IMR-90 (cell line): ENCODE measurements at regions not wholly inside any gene's neighbourhood (a gene's known extent, or its start where the extent isn't known, plus 50 kb on each side); places are given as distances from the start of the nearest gene placed in this dataset.
A peak's percentile ranks its signal among the peaks of the same experiment; 100 is the strongest.
"Not testable (repeated sequence)": the region's sequence is repeated elsewhere in the genome, so short reads cannot be mapped to it uniquely, and the experiment has no call there.

ENCODE experiments used
- ATAC-seq: fragments of 200-7000 bp; cut with Tn5 transposase; 2 replicates; pipeline ENCODE4 v1.9.1; 2020; ENCODE audit warnings: low read depth, mild to moderate bottlenecking, moderate library complexity
- BruUV-seq: library from RNA; stranded (reverse); fragments of 400-500 nt; replicated peaks from 2 replicates; lab custom pipeline; 2021; lab: Mats Ljungman, UMichigan
- CTCF ChIA-PET: fragments of 300-600 bp; formaldehyde crosslinking; extraction: SDS; loops from one replicate; lab custom pipeline; 2021; ENCODE audit warnings: antibody characterized with exemption; lab: Yijun Ruan, JAX
- POLR2A ChIA-PET: fragments of 300-600 bp; sonication (Branson Sonifier 250); formaldehyde crosslinking; loops from one replicate; lab custom pipeline; 2022; ENCODE audit warnings: antibody characterized with exemption; ENCODE audit not compliant: unreplicated experiment; lab: Charles Lee
- DNase-seq: peaks from one replicate; pipeline ENCODE4 v3.0.0; 2013
- H2AFZ ChIP-seq: replicated peaks from 2 replicates; pipeline ENCODE3; 2013; ENCODE audit warnings: low read length, mild to moderate bottlenecking; ENCODE audit not compliant: poor library complexity
- H2AK5ac ChIP-seq: 2 replicates; pipeline ENCODE4 v1.6.1; 2013; ENCODE audit warnings: low read depth, low read length, inconsistent platforms
- H2AK9ac ChIP-seq: replicated peaks from 2 replicates; pipeline ENCODE3; 2013; ENCODE audit warnings: mild to moderate bottlenecking, low read depth, low read length, moderate library complexity; ENCODE audit not compliant: poor library complexity
- H2BK120ac ChIP-seq: 2 replicates; pipeline ENCODE4 v1.6.1; 2013; ENCODE audit warnings: low read depth, low read length, inconsistent platforms
- H2BK15ac ChIP-seq: 3 replicates; pipeline ENCODE4 v1.6.1; 2013; ENCODE audit warnings: low read depth, low read length, inconsistent platforms
- H2BK20ac ChIP-seq: 2 replicates; pipeline ENCODE4 v1.6.1; 2013; ENCODE audit warnings: low read depth, mild to moderate bottlenecking, inconsistent platforms, low read length, moderate library complexity
- H2BK5ac ChIP-seq: 2 replicates; pipeline ENCODE4 v1.6.1; 2013; ENCODE audit warnings: mild to moderate bottlenecking, low read depth, low read length, inconsistent platforms; ENCODE audit not compliant: poor library complexity, severe bottlenecking
- H3K14ac ChIP-seq: replicated peaks from 2 replicates; pipeline ENCODE4 v1.6.1; 2013; ENCODE audit warnings: low read depth, low read length, inconsistent platforms
- H3K18ac ChIP-seq: 2 replicates; pipeline ENCODE4 v1.6.1; 2013; ENCODE audit warnings: low read depth, low read length, control low read depth
- H3K23ac ChIP-seq: 2 replicates; pipeline ENCODE4 v1.6.1; 2013; ENCODE audit warnings: low read depth, low read length, inconsistent platforms
- H3K27ac ChIP-seq: 2 replicates; pipeline ENCODE4 v1.5.1; 2013; ENCODE audit warnings: mild to moderate bottlenecking, control low read depth, low read length; ENCODE audit not compliant: insufficient read depth
- H3K27me3 ChIP-seq: 2 replicates; pipeline ENCODE4 v1.6.1; 2013; ENCODE audit warnings: low read length; ENCODE audit not compliant: control insufficient read depth, insufficient read depth
- H3K36me3 ChIP-seq: 2 replicates; pipeline ENCODE4 v1.6.1; 2013; ENCODE audit warnings: low read length, mixed read lengths; ENCODE audit not compliant: control insufficient read depth, insufficient read depth
- H3K4ac ChIP-seq: 2 replicates; pipeline ENCODE4 v1.6.1; 2013; ENCODE audit warnings: low read depth, low read length, inconsistent platforms
- H3K4me1 ChIP-seq: 2 replicates; pipeline ENCODE4 v1.6.1; 2013; ENCODE audit warnings: low read length, mixed read lengths; ENCODE audit not compliant: control insufficient read depth, insufficient read depth
- H3K4me2 ChIP-seq: 2 replicates; pipeline ENCODE4 v1.6.1; 2013; ENCODE audit warnings: low read depth, mild to moderate bottlenecking, control low read depth, low read length, moderate library complexity
- H3K4me3 ChIP-seq: 2 replicates; pipeline ENCODE4 v1.5.1; 2013; ENCODE audit warnings: low read depth, mild to moderate bottlenecking, control low read depth, low read length, moderate library complexity; ENCODE audit not compliant: insufficient read depth
- H3K56ac ChIP-seq: 2 replicates; pipeline ENCODE4 v1.6.1; 2013; ENCODE audit warnings: low read length, inconsistent platforms; ENCODE audit not compliant: insufficient read depth; ENCODE audit errors: extremely low read depth
- H3K79me1 ChIP-seq, 2 experiments: 2 replicates each; pipeline ENCODE4 v1.6.1; 2013; ENCODE audit warnings: low read length in 2 of 2, inconsistent platforms in 1 of 2, low read depth in 1 of 2
- H3K9ac ChIP-seq: 2 replicates; pipeline ENCODE4 v1.6.1; 2013; ENCODE audit warnings: low read depth, low read length, control low read depth
- H3K9me1 ChIP-seq: 2 replicates; pipeline ENCODE4 v1.6.1; 2013; ENCODE audit warnings: low read length, inconsistent platforms; ENCODE audit not compliant: insufficient read depth
- H3K9me3 ChIP-seq: 2 replicates; pipeline ENCODE4 v1.6.1; 2013; ENCODE audit warnings: low read length; ENCODE audit not compliant: control insufficient read depth, insufficient read depth
- H4K20me1 ChIP-seq: 2 replicates; pipeline ENCODE4 v1.6.1; 2013; ENCODE audit warnings: low read length, inconsistent platforms; ENCODE audit not compliant: insufficient read depth
- H4K5ac ChIP-seq: 2 replicates; pipeline ENCODE4 v1.6.1; 2013; ENCODE audit warnings: mild to moderate bottlenecking, low read depth, low read length, control low read depth
- H4K8ac ChIP-seq, 2 experiments: 2 replicates each; pipeline ENCODE4 v1.6.1; 2013; ENCODE audit warnings: low read depth in 2 of 2, low read length in 2 of 2, control low read depth in 1 of 2, inconsistent platforms in 1 of 2
- H4K91ac ChIP-seq: 2 replicates; pipeline ENCODE4 v1.6.1; 2013; ENCODE audit warnings: low read depth, low read length, inconsistent platforms; ENCODE audit not compliant: insufficient read depth
- WGBS, 2 experiments: methylation state at CpG; one replicate each; pipeline versions ENCODE4 v1.1.5 to v1.1.7; 2013; ENCODE audit warnings: missing lambda C conversion rate in 2 of 2; ENCODE audit not compliant: insufficient read length in 1 of 2; ENCODE audit errors: extremely low coverage in 2 of 2; 5-methylcytosine and 5-hydroxymethylcytosine counted together
- dilution Hi-C: fragments of 300-500 bp; cut with HindIII; formaldehyde crosslinking; loops from one replicate; pipeline ENCODE4 v1.14.3; 2018; ENCODE audit warnings: low sequenced_read_pairs; ENCODE audit not compliant: unreplicated experiment
- in situ Hi-C: fragments of 300-500 bp; cut with MboI; formaldehyde crosslinking; loops from 3 replicates; pipeline ENCODE4 v1.14.3; 2019; ENCODE audit warnings: low sequenced_read_pairs, inconsistent platforms, mixed read lengths
- intact Hi-C: fragments of 100-400 bp; cut with micrococcal nuclease; formaldehyde crosslinking; loops from 2 replicates; pipeline ENCODE4 v1.10.0; 2022

- H3K23ac ChIP-seq, H3K56ac ChIP-seq, H3K9me1 ChIP-seq, H4K91ac ChIP-seq, POLR2A ChIA-PET, BruUV-seq, intact Hi-C loops, H3K4ac ChIP-seq, H2BK20ac ChIP-seq, H3K14ac ChIP-seq, CTCF ChIA-PET, H4K8ac ChIP-seq, H3K27ac ChIP-seq, H2AK9ac ChIP-seq, H3K18ac ChIP-seq, dilution Hi-C loops, DNase-seq, H4K20me1 ChIP-seq, H3K9me3 ChIP-seq, H2BK120ac ChIP-seq, H3K4me1 ChIP-seq, in situ Hi-C loops, H3K27me3 ChIP-seq, H3K4me2 ChIP-seq, ATAC-seq, H3K79me1 ChIP-seq, H3K36me3 ChIP-seq, H2AFZ ChIP-seq, H2BK15ac ChIP-seq, H4K5ac ChIP-seq, H3K9ac ChIP-seq, H3K4me3 ChIP-seq: not testable (repeated sequence)
- Histone ChIP-seq H2AK5ac (peak overlapping the region; percentile 27; the same call in 1 of the 2 replicates), H2BK5ac (peak overlapping the region; percentile 2)
- WGBS, 2 experiments: 95% methylated on average over 16 of the region's 36 CpGs; no CpG with 5 or more reads in 1 of the 2 experiments
Observed at GRCh38 chr5:110893854-110894483, 155.2 kb downstream of the SLC25A46 start.
